Activated CD8-positive, alpha-beta memory T cell treated with anti-CD3 and anti-CD28 coated beads, Interleukin-2, amount 50 U/mL, for 48 hours (primary cell): ENCODE measurements at regions not wholly inside any gene's neighbourhood (a gene's known extent, or its start where the extent isn't known, plus 50 kb on each side); places are given as distances from the start of the nearest gene placed in this dataset.
"Not testable (repeated sequence)": the region's sequence is repeated elsewhere in the genome, so short reads cannot be mapped to it uniquely, and the experiment has no call there.

ENCODE experiments used
- DNase-seq: peaks from one replicate; pipeline ENCODE4 v3.0.0-alpha.2; 2020

- no peak for DNase-seq
Observed at GRCh38 chr9:108049026-108049607, 559.5 kb upstream of the KLF4 start.

GRCh38 chr9:108048406-108049025 is 558.9 kb upstream of the KLF4 start:
- DNase-seq, result no peak

GRCh38 chr9:108047777-108048176 is 558.2 kb upstream of the KLF4 start:
- not testable (repeated sequence) for DNase-seq

- DNase-seq, result no peak
Observed at GRCh38 chr9:108047264-108047663, 557.7 kb upstream of the KLF4 start.

GRCh38 chr9:108045851-108046250 is 556.3 kb upstream of the KLF4 start:
- DNase-seq, result no peak

- DNase-seq, result no peak
Observed at GRCh38 chr9:108043585-108043984, 554.0 kb upstream of the KLF4 start.

- no peak for DNase-seq
Observed at GRCh38 chr9:108041551-108041950, 552.0 kb upstream of the KLF4 start.

- no peak for DNase-seq
Observed at GRCh38 chr9:108040783-108041182, 551.2 kb upstream of the KLF4 start.

- DNase-seq, result no peak
Observed at GRCh38 chr9:108039493-108039892, 549.9 kb upstream of the KLF4 start.

GRCh38 chr9:108039012-108039411 is 549.4 kb upstream of the KLF4 start:
- no peak for DNase-seq

- DNase-seq, result no peak
Observed at GRCh38 chr9:108035487-108035886, 545.9 kb upstream of the KLF4 start.

GRCh38 chr9:108033976-108034964 is 544.7 kb upstream of the KLF4 start:
- no peak for DNase-seq

- DNase-seq, result not testable (repeated sequence)
Observed at GRCh38 chr9:108032079-108032478, 542.5 kb upstream of the KLF4 start.

GRCh38 chr9:108031221-108031620 is 541.7 kb upstream of the KLF4 start:
- DNase-seq, result not testable (repeated sequence)

GRCh38 chr9:108026718-108027117 is 537.1 kb upstream of the KLF4 start:
- DNase-seq, result not testable (repeated sequence)

- DNase-seq, result no peak
Observed at GRCh38 chr9:108024604-108025003, 535.0 kb upstream of the KLF4 start.

GRCh38 chr9:108022246-108022935 is 532.8 kb upstream of the KLF4 start:
- no peak for DNase-seq

GRCh38 chr9:108021096-108021710 is 531.6 kb upstream of the KLF4 start:
- no peak for DNase-seq

- DNase-seq, result no peak
Observed at GRCh38 chr9:108019821-108020220, 530.3 kb upstream of the KLF4 start.

- DNase-seq, result no peak
Observed at GRCh38 chr9:108017671-108018070, 528.1 kb upstream of the KLF4 start.

- DNase-seq, result no peak
Observed at GRCh38 chr9:108016446-108016845, 526.9 kb upstream of the KLF4 start.

GRCh38 chr9:108015690-108016089 is 526.1 kb upstream of the KLF4 start:
- no peak for DNase-seq

- no peak for DNase-seq
Observed at GRCh38 chr9:108014353-108014752, 524.8 kb upstream of the KLF4 start.
